Effector CD4-positive, alpha-beta T cell (primary cell): ENCODE measurements at regions not wholly inside any gene's neighbourhood (a gene's known extent, or its start where the extent isn't known, plus 50 kb on each side); places are given as distances from the start of the nearest gene placed in this dataset.
"Not testable (repeated sequence)": the region's sequence is repeated elsewhere in the genome, so short reads cannot be mapped to it uniquely, and the experiment has no call there.

Experiments used
- DNase-seq: peaks from one replicate; pipeline ENCODE4 v3.0.0-alpha.2; 2020

- DNase-seq: no peak
Measured at GRCh38 chr12:59404109-59404650, 191.6 kb upstream of the SLC16A7 start.

GRCh38 chr12:59403259-59403932 is 192.4 kb upstream of the SLC16A7 start:
- DNase-seq: peak; percentile 5

- DNase-seq: no peak
Measured at GRCh38 chr12:59401862-59402261, 194.0 kb upstream of the SLC16A7 start.

- DNase-seq: no peak
Measured at GRCh38 chr12:59398164-59398563, 197.7 kb upstream of the SLC16A7 start.

- DNase-seq: no peak
Measured at GRCh38 chr12:59396919-59397318, 198.9 kb upstream of the SLC16A7 start.

- no peak for DNase-seq
Measured at GRCh38 chr12:59396519-59396918, 199.3 kb upstream of the SLC16A7 start.

- not testable (repeated sequence) for DNase-seq
Measured at GRCh38 chr12:59395310-59395709, 200.5 kb upstream of the SLC16A7 start.

GRCh38 chr12:59393506-59393905 is 202.3 kb upstream of the SLC16A7 start:
- no peak for DNase-seq

- DNase-seq: no peak
Measured at GRCh38 chr12:59389968-59390576, 205.8 kb upstream of the SLC16A7 start.

GRCh38 chr12:59388694-59389093 is 207.1 kb upstream of the SLC16A7 start:
- DNase-seq: no peak

GRCh38 chr12:59388176-59388575 is 207.7 kb upstream of the SLC16A7 start:
- DNase-seq: no peak

GRCh38 chr12:59386236-59386635 is 209.6 kb upstream of the SLC16A7 start:
- no peak for DNase-seq

GRCh38 chr12:59383079-59383822 is 212.6 kb upstream of the SLC16A7 start:
- no peak for DNase-seq

GRCh38 chr12:59382282-59383078 is 213.3 kb upstream of the SLC16A7 start:
- DNase-seq: no peak

GRCh38 chr12:59381106-59381505 is 214.7 kb upstream of the SLC16A7 start:
- no peak for DNase-seq

- no peak for DNase-seq
Measured at GRCh38 chr12:59375633-59376032, 220.2 kb upstream of the SLC16A7 start.

- DNase-seq: no peak
Measured at GRCh38 chr12:59374783-59375182, 221.0 kb upstream of the SLC16A7 start.

GRCh38 chr12:59372956-59373355 is 222.9 kb upstream of the SLC16A7 start:
- DNase-seq: no peak

GRCh38 chr12:59370933-59371332 is 224.9 kb upstream of the SLC16A7 start:
- DNase-seq: no peak

GRCh38 chr12:59365133-59365532 is 230.7 kb upstream of the SLC16A7 start:
- no peak for DNase-seq

GRCh38 chr12:59357811-59358210 is 238.0 kb upstream of the SLC16A7 start:
- DNase-seq: no peak

- DNase-seq: not testable (repeated sequence)
Measured at GRCh38 chr12:59346248-59346647, 249.6 kb upstream of the SLC16A7 start.

- no peak for DNase-seq
Measured at GRCh38 chr12:59345406-59345805, 250.4 kb upstream of the SLC16A7 start.
